ENCODE measurements at regions not wholly inside any gene's neighbourhood (a gene's known extent, or its start where the extent isn't known, plus 50 kb on each side); places are given as distances from the start of the nearest gene placed in this dataset.

DNA sequence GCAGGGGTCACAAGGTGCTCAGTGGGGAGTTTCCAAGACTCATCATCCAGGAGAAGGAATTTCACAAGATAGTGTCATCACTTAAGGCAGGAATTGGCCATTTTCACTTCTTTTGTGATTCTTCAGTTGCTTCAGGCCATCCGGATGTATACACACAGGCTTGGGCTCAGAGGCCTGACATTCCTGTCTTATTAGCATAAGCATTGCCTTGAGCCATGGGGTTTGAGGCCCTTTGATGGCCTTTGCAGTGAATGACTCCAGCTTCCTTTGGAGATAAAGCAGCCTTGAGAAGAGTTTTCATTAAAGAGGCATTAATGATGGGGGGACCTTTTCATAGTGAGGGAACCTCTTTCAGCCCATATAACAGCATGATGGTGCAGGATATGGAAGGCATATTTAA lies 366.0 kb upstream of the CNTNAP5 start:
- TF ChIP-seq, protein P1, sequence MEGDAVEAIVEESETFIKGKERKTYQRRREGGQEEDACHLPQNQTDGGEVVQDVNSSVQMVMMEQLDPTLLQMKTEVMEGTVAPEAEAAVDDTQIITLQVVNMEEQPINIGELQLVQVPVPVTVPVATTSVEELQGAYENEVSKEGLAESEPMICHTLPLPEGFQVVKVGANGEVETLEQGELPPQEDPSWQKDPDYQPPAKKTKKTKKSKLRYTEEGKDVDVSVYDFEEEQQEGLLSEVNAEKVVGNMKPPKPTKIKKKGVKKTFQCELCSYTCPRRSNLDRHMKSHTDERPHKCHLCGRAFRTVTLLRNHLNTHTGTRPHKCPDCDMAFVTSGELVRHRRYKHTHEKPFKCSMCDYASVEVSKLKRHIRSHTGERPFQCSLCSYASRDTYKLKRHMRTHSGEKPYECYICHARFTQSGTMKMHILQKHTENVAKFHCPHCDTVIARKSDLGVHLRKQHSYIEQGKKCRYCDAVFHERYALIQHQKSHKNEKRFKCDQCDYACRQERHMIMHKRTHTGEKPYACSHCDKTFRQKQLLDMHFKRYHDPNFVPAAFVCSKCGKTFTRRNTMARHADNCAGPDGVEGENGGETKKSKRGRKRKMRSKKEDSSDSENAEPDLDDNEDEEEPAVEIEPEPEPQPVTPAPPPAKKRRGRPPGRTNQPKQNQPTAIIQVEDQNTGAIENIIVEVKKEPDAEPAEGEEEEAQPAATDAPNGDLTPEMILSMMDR (IDR thresholded peaks at IDR 0.05; ENCODE audit: low read depth, low read length): no peak
- TF ChIP-seq POLR2A (IDR thresholded peaks at IDR 0.05; ENCODE audit: extremely low read depth, insufficient read length): no peak
- TF ChIP-seq, protein P2, sequence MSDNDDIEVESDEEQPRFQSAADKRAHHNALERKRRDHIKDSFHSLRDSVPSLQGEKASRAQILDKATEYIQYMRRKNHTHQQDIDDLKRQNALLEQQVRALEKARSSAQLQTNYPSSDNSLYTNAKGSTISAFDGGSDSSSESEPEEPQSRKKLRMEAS (IDR thresholded peaks at IDR 0.05; ENCODE audit: low read depth, low read length): no peak
- no peak for TF ChIP-seq MYC (IDR thresholded peaks at IDR 0.05; ENCODE audit: low read depth, low read length)

Measured in NB4 (cell line).